SK-N-SH (cell line): ENCODE measurements at regions not wholly inside any gene's neighbourhood (a gene's known extent, or its start where the extent isn't known, plus 50 kb on each side); places are given as distances from the start of the nearest gene placed in this dataset.

Source experiments
- CTCF ChIA-PET: fragments of 300-600, 350-600 bp; formaldehyde crosslinking; extraction: SDS; loops from one replicate; lab custom pipeline; 2021; lab: Yijun Ruan, JAX
- POLR2A ChIA-PET: fragments of 350-600 bp; sonication (Branson Sonifier 250); formaldehyde crosslinking; extraction: SDS; loops from one replicate; lab custom pipeline; 2020; ENCODE audit warnings: antibody characterized with exemption, inconsistent platforms; lab: Yijun Ruan, JAX
- DNase-seq: peaks from one replicate; pipeline ENCODE4 v3.0.0; 2012
- H2AFZ ChIP-seq: fragments of 200-600 bp; sonication (generic); 2 replicates; pipeline ENCODE4 v1.8.1; 2016; ENCODE audit warnings: antibody characterized with exemption, mild to moderate bottlenecking, low read depth
- H3F3A ChIP-seq: fragments of 200-600 bp; sonication (generic); replicated peaks from 2 replicates; pipeline ENCODE3; 2016; ENCODE audit warnings: antibody characterized with exemption, mild to moderate bottlenecking; ENCODE audit not compliant: insufficient read depth
- H3K27ac ChIP-seq, 2 experiments: fragments of 200-500 bp in 1 of 2; fragments of 200-600 bp in 1 of 2; sonication (Bioruptor generic) in 1 of 2; sonication (generic), shearing (Covaris generic) in 1 of 2; 2 replicates each; pipeline versions ENCODE4 v1.5.1 to v1.6.1; 2014 to 2016; ENCODE audit warnings: low read depth in 2 of 2, inconsistent platforms in 1 of 2, low read length in 1 of 2, mild to moderate bottlenecking in 1 of 2, mixed read lengths in 1 of 2
- H3K27me3 ChIP-seq: fragments of 200-600 bp; sonication (generic), shearing (Covaris generic); 2 replicates; pipeline ENCODE4 v1.6.1; 2016; ENCODE audit warnings: mixed run types; ENCODE audit not compliant: insufficient read depth
- H3K36me3 ChIP-seq, 2 experiments: fragments of 200-500 bp in 1 of 2; fragments of 200-600 bp in 1 of 2; sonication (Bioruptor generic) in 1 of 2; sonication (generic) in 1 of 2; replicated peaks in 1 of 2; 2 replicates each; pipeline versions ENCODE3 to v1.5.1; 2014 to 2016; ENCODE audit warnings: low read length in 1 of 2, mild to moderate bottlenecking in 1 of 2; ENCODE audit not compliant: insufficient read depth in 2 of 2, control insufficient read depth in 1 of 2
- H3K4me1 ChIP-seq, 2 experiments: fragments of 200-500 bp in 1 of 2; fragments of 200-600 bp in 1 of 2; sonication (Bioruptor generic) in 1 of 2; sonication (generic), shearing (Covaris generic) in 1 of 2; 2 replicates each; pipeline versions ENCODE4 v1.5.1 to v1.6.1; 2014 to 2016; ENCODE audit warnings: low read depth in 1 of 2, low read length in 1 of 2, mixed run types in 1 of 2; ENCODE audit not compliant: insufficient read depth in 2 of 2, control insufficient read depth in 1 of 2
- H3K4me2 ChIP-seq: fragments of 200-600 bp; sonication (generic), shearing (Covaris generic); 2 replicates; pipeline ENCODE4 v1.6.1; 2017; ENCODE audit warnings: mixed run types
- H3K4me3 ChIP-seq, 2 experiments: fragments of 200-500 bp in 1 of 2; fragments of 200-600 bp in 1 of 2; sonication (Bioruptor generic) in 1 of 2; sonication (generic), shearing (Covaris generic) in 1 of 2; 2 replicates each; pipeline versions ENCODE4 v1.5.1 to v1.8.1; 2014 to 2016; ENCODE audit warnings: low read depth in 2 of 2, inconsistent platforms in 1 of 2, low read length in 1 of 2, mild to moderate bottlenecking in 1 of 2, mixed read lengths in 1 of 2, moderate library complexity in 1 of 2
- H3K79me2 ChIP-seq: fragments of 200-600 bp; sonication (generic); 2 replicates; pipeline ENCODE4 v1.8.1; 2017; ENCODE audit warnings: mild to moderate bottlenecking; ENCODE audit not compliant: insufficient read depth
- H3K9ac ChIP-seq: fragments of 200-600 bp; sonication (generic); 2 replicates; pipeline ENCODE4 v1.6.1; 2017; ENCODE audit warnings: mixed run types
- H3K9me2 ChIP-seq: fragments of 200-600 bp; sonication (generic); 2 replicates; pipeline ENCODE4 v1.6.1; 2017; ENCODE audit warnings: mixed run types
- H3K9me3 ChIP-seq: fragments of 200-600 bp; sonication (generic); 2 replicates; pipeline ENCODE4 v1.6.1; 2017; ENCODE audit warnings: mixed run types, mild to moderate bottlenecking, moderate library complexity
- H4K20me1 ChIP-seq: fragments of 200-600 bp; sonication (generic); 2 replicates; pipeline ENCODE4 v1.6.1; 2017; ENCODE audit warnings: mild to moderate bottlenecking, mixed run types; ENCODE audit not compliant: insufficient read depth
- ELF1 ChIP-seq: IDR thresholded peaks from 2 replicates; pipeline ENCODE4 v1.4.0; 2012
- FOSL2 ChIP-seq: IDR thresholded peaks from 2 replicates; pipeline ENCODE4 v1.4.0; 2012; ENCODE audit warnings: low read depth, mild to moderate bottlenecking, moderate library complexity, borderline replicate concordance
- GABPA ChIP-seq: IDR thresholded peaks from 2 replicates; pipeline ENCODE4 v1.4.0; 2012; ENCODE audit warnings: low read depth, mild to moderate bottlenecking
- NRF1 ChIP-seq: IDR thresholded peaks from 2 replicates; pipeline ENCODE4 v1.6.1; 2012; ENCODE audit warnings: low read depth, mild to moderate bottlenecking, low read length
- RFX5 ChIP-seq: IDR thresholded peaks from 2 replicates; pipeline ENCODE4 v1.6.1; 2012; ENCODE audit warnings: mild to moderate bottlenecking, improper control_type of control experiment, low read length
- RXRA ChIP-seq: IDR thresholded peaks from 2 replicates; pipeline ENCODE4 v1.4.0; 2012; ENCODE audit warnings: low read depth, mild to moderate bottlenecking, borderline replicate concordance
- SIN3A ChIP-seq: IDR thresholded peaks from 2 replicates; pipeline ENCODE4 v1.6.1; 2012; ENCODE audit warnings: low read depth, mild to moderate bottlenecking, low read length, moderate library complexity, borderline replicate concordance
- TAF1 ChIP-seq: IDR thresholded peaks from 2 replicates; pipeline ENCODE4 v1.6.1; 2012; ENCODE audit warnings: low read depth, mild to moderate bottlenecking, low read length, moderate library complexity, borderline replicate concordance
- YY1 ChIP-seq: IDR thresholded peaks from 2 replicates; pipeline ENCODE4 v1.4.0; 2012; ENCODE audit warnings: low read depth, mild to moderate bottlenecking
- WGBS: methylation state at CpG from one replicate; pipeline ENCODE4 v1.1.6; 2017; ENCODE audit warnings: low lambda C conversion rate; 5-methylcytosine and 5-hydroxymethylcytosine counted together
- TF ChIP-seq, protein P1 (sequence below): IDR thresholded peaks from 2 replicates; pipeline ENCODE4; 2012
- TF ChIP-seq, protein P2 (sequence below): IDR thresholded peaks from 2 replicates; pipeline ENCODE4 v1.4.0; 2012; ENCODE audit warnings: low read depth
- TF ChIP-seq, protein P3 (sequence below): fragments of 150-350 bp; IDR thresholded peaks from 2 replicates; pipeline ENCODE4 v1.6.1; 2017; ENCODE audit warnings: antibody characterized with exemption, low read length, low read depth, borderline replicate concordance
- TF ChIP-seq, protein P4 (sequence below): IDR thresholded peaks from 2 replicates; pipeline ENCODE4 v1.6.1; 2012; ENCODE audit warnings: mild to moderate bottlenecking, low read depth, low read length, moderate library complexity
- TF ChIP-seq, protein P5 (sequence below): IDR thresholded peaks from 2 replicates; pipeline ENCODE4 v1.4.0; 2012; ENCODE audit warnings: low read depth, borderline replicate concordance

DNA sequence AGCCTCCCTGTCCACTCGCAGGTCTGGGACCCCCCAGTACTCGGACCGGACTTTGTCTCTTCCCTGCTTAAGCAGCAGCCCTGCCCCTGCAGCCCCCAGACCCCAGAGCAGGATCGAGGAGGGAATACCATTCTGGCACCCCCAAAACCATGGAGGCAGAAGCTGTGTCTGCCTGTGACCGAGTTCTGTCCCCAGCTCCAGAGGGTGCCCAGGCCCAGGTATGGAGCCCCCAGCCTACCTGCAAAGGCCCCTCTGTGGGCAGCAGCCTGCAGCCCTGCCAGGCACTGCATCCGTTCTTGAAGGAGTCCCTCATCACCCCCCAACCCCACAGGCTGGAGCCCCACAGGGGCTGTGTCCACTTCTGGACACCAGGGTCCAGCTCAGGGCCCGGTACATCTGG is 163.8 kb downstream of the BRD1 start:
- Histone ChIP-seq H3F3A (no peaks in the 10 kb centered on the region), H3K27ac (no peak overlapping the region), H3K4me2 (no peak overlapping the region), H3K27me3 (no peaks in the 10 kb centered on the region; the same call in 1 of the 2 replicates), H3K4me1 (no peaks in the 10 kb centered on the region; a peak in 1 of 4 replicates), H3K4me3 (no peak overlapping the region), H3K9ac (no peak overlapping the region), H3K36me3 (no peaks in the 10 kb centered on the region), H3K79me2 (no peaks in the 10 kb centered on the region), H3K9me2 (no peaks in the 10 kb centered on the region), H2AFZ (no peak overlapping the region), H4K20me1 (no peaks in the 10 kb centered on the region), H3K9me3 (no peaks in the 10 kb centered on the region)
- no peak for DNase-seq
- POLR2A ChIA-PET, result no interaction called here
- TF ChIP-seq, protein P1, sequence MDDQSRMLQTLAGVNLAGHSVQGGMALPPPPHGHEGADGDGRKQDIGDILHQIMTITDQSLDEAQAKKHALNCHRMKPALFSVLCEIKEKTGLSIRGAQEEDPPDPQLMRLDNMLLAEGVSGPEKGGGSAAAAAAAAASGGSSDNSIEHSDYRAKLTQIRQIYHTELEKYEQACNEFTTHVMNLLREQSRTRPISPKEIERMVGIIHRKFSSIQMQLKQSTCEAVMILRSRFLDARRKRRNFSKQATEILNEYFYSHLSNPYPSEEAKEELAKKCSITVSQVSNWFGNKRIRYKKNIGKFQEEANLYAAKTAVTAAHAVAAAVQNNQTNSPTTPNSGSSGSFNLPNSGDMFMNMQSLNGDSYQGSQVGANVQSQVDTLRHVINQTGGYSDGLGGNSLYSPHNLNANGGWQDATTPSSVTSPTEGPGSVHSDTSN, result no peak
- TF ChIP-seq TAF1, result no peak
- TF ChIP-seq YY1, result no peak
- TF ChIP-seq, protein P2, sequence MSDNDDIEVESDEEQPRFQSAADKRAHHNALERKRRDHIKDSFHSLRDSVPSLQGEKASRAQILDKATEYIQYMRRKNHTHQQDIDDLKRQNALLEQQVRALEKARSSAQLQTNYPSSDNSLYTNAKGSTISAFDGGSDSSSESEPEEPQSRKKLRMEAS, result no peak
- no peak for TF ChIP-seq FOSL2
- TF ChIP-seq, protein P3, sequence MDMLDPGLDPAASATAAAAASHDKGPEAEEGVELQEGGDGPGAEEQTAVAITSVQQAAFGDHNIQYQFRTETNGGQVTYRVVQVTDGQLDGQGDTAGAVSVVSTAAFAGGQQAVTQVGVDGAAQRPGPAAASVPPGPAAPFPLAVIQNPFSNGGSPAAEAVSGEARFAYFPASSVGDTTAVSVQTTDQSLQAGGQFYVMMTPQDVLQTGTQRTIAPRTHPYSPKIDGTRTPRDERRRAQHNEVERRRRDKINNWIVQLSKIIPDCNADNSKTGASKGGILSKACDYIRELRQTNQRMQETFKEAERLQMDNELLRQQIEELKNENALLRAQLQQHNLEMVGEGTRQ, result no peak
- CTCF ChIA-PET, result no interaction called here
- 20% methylated on average over 5 of the region's 7 CpGs for WGBS

DNA sequence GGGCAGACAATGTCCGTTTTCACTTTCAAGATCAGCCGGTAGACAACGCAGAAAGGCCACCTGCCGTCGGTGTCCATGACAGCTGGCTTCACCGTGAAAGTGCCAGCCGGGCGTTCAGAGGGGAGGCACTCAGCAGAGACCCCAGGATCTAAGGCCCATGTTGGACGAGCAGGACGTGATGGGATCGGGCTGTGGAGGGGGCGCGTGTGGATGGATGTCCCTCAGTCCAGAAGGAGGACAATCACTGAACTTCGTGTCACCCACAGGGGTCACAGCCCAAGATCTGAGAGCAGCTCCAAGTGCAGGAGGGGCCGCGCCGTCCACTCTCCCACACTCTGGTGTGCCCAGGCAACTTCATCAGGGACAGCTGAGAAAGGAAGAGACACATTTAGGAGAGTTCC is 164.4 kb downstream of the BRD1 start:
- Histone ChIP-seq H3K79me2 (no peaks in the 10 kb centered on the region), H3K27ac (no peak overlapping the region), H4K20me1 (no peaks in the 10 kb centered on the region), H3K36me3 (no peaks in the 10 kb centered on the region), H3K27me3 (no peaks in the 10 kb centered on the region; the same call in 1 of the 2 replicates), H3K4me1 (no peaks in the 10 kb centered on the region; a peak in 1 of 4 replicates), H3K9me3 (no peaks in the 10 kb centered on the region), H3K9ac (no peak overlapping the region), H2AFZ (no peak overlapping the region), H3K4me3 (no peak overlapping the region), H3K4me2 (no peak overlapping the region), H3K9me2 (no peaks in the 10 kb centered on the region), H3F3A (no peaks in the 10 kb centered on the region)
- POLR2A ChIA-PET, result no interaction called here
- CTCF ChIA-PET, result no interaction called here
- TF ChIP-seq RXRA (no peak), SIN3A (no peak), ELF1 (no peak), TAF1 (no peak), RFX5 (no peak), NRF1 (no peak), GABPA (no peak)
- TF ChIP-seq, protein P1, result no peak
- TF ChIP-seq, protein P4, sequence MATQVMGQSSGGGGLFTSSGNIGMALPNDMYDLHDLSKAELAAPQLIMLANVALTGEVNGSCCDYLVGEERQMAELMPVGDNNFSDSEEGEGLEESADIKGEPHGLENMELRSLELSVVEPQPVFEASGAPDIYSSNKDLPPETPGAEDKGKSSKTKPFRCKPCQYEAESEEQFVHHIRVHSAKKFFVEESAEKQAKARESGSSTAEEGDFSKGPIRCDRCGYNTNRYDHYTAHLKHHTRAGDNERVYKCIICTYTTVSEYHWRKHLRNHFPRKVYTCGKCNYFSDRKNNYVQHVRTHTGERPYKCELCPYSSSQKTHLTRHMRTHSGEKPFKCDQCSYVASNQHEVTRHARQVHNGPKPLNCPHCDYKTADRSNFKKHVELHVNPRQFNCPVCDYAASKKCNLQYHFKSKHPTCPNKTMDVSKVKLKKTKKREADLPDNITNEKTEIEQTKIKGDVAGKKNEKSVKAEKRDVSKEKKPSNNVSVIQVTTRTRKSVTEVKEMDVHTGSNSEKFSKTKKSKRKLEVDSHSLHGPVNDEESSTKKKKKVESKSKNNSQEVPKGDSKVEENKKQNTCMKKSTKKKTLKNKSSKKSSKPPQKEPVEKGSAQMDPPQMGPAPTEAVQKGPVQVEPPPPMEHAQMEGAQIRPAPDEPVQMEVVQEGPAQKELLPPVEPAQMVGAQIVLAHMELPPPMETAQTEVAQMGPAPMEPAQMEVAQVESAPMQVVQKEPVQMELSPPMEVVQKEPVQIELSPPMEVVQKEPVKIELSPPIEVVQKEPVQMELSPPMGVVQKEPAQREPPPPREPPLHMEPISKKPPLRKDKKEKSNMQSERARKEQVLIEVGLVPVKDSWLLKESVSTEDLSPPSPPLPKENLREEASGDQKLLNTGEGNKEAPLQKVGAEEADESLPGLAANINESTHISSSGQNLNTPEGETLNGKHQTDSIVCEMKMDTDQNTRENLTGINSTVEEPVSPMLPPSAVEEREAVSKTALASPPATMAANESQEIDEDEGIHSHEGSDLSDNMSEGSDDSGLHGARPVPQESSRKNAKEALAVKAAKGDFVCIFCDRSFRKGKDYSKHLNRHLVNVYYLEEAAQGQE, result no peak
- TF ChIP-seq, protein P2, result no peak
- TF ChIP-seq, protein P5, sequence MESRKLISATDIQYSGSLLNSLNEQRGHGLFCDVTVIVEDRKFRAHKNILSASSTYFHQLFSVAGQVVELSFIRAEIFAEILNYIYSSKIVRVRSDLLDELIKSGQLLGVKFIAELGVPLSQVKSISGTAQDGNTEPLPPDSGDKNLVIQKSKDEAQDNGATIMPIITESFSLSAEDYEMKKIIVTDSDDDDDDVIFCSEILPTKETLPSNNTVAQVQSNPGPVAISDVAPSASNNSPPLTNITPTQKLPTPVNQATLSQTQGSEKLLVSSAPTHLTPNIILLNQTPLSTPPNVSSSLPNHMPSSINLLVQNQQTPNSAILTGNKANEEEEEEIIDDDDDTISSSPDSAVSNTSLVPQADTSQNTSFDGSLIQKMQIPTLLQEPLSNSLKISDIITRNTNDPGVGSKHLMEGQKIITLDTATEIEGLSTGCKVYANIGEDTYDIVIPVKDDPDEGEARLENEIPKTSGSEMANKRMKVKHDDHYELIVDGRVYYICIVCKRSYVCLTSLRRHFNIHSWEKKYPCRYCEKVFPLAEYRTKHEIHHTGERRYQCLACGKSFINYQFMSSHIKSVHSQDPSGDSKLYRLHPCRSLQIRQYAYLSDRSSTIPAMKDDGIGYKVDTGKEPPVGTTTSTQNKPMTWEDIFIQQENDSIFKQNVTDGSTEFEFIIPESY, result no peak
- no peak for DNase-seq
- WGBS, result 61% methylated on average over 15 of the region's 17 CpGs
